ENCODE measurements at regions not wholly inside any gene's neighbourhood (a gene's known extent, or its start where the extent isn't known, plus 50 kb on each side); places are given as distances from the start of the nearest gene placed in this dataset.
"Not testable (repeated sequence)": the region's sequence is repeated elsewhere in the genome, so short reads cannot be mapped to it uniquely, and the experiment has no call there.

DNA sequence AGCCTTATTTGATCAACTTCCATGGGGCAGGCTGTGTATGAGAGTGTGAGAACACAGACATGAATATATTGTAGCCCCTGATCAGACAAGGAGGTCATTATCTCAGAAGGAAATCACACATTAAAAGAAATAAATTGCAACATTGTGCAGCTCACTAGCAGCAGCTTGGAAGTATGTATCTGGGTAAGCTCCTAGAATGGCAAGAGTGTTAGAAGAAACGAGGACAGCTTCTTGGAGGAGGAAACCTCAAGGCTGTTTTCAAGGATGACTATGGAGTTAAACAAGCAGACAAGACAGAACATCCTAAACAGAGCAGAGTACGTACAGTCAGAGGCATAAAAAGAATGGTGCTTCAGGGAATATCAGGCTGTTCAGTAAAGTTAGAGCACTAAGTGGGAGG, 511.0 kb downstream of the SLCO4C1 start:
- Histone ChIP-seq H3K27ac (ENCODE audit: low read length) (no peak overlapping the region), H4K20me1 (ENCODE audit: insufficient read depth, low read length) (no peaks in the 10 kb centered on the region), H3K27me3 (ENCODE audit: low read depth, low read length) (no peaks in the 10 kb centered on the region), H2AFZ (ENCODE audit: low read depth, low read length) (no peak overlapping the region), H3K4me3 (ENCODE audit: low read length) (no peak overlapping the region), H3K4me2 (ENCODE audit: low read length) (no peak overlapping the region), H3K9me3 (ENCODE audit: insufficient read depth, low read length) (no peaks in the 10 kb centered on the region), H3K79me2 (ENCODE audit: low read length) (no peaks in the 10 kb centered on the region), H3K9ac (ENCODE audit: low read length) (no peak overlapping the region), H3K36me3 (replicated peaks; ENCODE audit: low read depth, low read length) (no peaks in the 10 kb centered on the region), H3K4me1 (ENCODE audit: low read length) (no peaks in the 10 kb centered on the region)
- TF ChIP-seq, protein P1, sequence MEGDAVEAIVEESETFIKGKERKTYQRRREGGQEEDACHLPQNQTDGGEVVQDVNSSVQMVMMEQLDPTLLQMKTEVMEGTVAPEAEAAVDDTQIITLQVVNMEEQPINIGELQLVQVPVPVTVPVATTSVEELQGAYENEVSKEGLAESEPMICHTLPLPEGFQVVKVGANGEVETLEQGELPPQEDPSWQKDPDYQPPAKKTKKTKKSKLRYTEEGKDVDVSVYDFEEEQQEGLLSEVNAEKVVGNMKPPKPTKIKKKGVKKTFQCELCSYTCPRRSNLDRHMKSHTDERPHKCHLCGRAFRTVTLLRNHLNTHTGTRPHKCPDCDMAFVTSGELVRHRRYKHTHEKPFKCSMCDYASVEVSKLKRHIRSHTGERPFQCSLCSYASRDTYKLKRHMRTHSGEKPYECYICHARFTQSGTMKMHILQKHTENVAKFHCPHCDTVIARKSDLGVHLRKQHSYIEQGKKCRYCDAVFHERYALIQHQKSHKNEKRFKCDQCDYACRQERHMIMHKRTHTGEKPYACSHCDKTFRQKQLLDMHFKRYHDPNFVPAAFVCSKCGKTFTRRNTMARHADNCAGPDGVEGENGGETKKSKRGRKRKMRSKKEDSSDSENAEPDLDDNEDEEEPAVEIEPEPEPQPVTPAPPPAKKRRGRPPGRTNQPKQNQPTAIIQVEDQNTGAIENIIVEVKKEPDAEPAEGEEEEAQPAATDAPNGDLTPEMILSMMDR (IDR thresholded peaks at IDR 0.05; ENCODE audit: low read depth, low read length), result no peak
- TF ChIP-seq EZH2phosphoT487 (IDR thresholded peaks at IDR 0.05; ENCODE audit: low read depth), result no peak

DNA sequence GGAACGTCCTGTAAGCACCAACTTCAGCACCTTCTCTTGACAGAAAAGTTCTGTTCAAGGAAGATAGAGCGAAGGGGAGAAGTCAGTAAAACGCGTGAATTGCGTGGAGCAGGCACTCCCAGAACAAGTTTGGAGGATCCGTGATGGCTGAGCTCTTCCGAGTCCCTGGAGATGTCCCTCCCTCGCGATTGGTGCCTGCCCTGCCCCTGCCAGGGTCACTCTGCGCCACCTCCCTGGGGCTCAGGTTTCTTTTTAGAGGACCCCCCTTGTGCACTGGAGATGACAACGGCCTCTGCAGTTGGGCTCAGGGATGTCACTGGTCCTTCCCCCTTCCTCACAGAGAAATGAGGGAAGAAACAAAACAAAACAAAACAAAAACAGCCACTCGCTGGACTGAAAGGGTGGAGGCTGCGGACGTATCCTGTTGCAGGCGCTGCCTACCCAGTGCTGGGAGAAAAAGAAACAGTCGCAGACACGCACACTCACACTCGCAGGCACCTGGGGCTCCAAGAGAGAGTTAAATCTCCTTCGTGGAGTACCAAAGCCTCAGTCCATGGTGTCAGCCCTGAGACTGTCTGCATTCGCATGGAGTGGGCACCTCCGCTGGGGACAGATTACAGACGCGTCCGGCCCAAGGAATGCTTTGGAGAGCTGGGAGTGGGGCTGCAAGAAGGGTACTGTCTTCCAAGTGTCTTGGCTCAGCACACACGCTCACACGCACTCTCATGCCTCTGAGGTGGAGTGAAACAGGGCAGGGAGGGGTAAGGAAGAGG, 512.7 kb downstream of the SLCO4C1 start:
- TF ChIP-seq, protein P1 (IDR thresholded peaks at IDR 0.05; ENCODE audit: low read depth, low read length), result no peak
- TF ChIP-seq EZH2phosphoT487 (IDR thresholded peaks at IDR 0.05; ENCODE audit: low read depth), result no peak
- Histone ChIP-seq H3K9ac (ENCODE audit: low read length) (no peak overlapping the region), H3K4me1 (ENCODE audit: low read length) (no peaks in the 10 kb centered on the region), H3K9me3 (ENCODE audit: insufficient read depth, low read length) (no peaks in the 10 kb centered on the region), H3K27ac (ENCODE audit: low read length) (no peak overlapping the region), H3K4me2 (ENCODE audit: low read length) (no peak overlapping the region), H2AFZ (ENCODE audit: low read depth, low read length) (no peak overlapping the region), H3K27me3 (ENCODE audit: low read depth, low read length) (no peaks in the 10 kb centered on the region), H3K4me3 (ENCODE audit: low read length) (no peak overlapping the region), H4K20me1 (ENCODE audit: insufficient read depth, low read length) (no peaks in the 10 kb centered on the region), H3K36me3 (replicated peaks; ENCODE audit: low read depth, low read length) (no peaks in the 10 kb centered on the region), H3K79me2 (ENCODE audit: low read length) (no peaks in the 10 kb centered on the region)

DNA sequence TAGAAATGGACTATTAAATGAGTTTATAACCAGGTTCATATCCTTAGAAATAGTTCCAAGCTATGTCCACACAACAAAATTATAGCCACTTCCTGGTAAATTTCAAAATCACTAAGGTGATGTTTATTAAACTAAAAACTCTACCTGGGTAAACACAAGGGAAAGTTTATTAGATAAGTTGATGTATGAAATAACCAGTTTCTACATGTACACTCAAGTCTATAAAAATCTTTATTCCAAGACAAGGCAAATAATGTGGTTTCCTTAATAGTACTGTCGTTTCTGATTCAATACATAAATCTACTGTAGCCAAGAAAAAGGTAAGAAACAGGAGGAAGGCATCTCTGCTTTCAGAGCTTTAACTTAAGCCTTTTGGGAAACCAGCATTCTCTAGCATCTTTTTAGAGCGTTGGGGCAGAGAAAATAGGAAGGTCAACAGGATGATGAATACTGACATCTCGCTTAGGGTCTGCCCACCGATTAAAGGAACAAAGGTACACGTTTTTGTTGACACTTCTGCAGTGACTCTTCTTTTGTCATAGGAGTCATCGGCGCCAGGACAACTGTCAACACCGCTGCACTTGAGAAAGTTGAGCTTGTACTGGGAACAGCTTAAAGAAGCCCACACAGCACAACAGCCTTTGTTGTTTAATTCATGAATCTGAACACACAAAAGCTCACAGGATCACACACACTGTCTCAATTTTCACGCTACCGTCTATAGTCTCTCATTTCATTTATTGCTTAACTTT, 513.6 kb downstream of the SLCO4C1 start:
- Histone ChIP-seq H4K20me1 (ENCODE audit: insufficient read depth, low read length) (no peaks in the 10 kb centered on the region), H2AFZ (ENCODE audit: low read depth, low read length) (no peak overlapping the region), H3K4me3 (ENCODE audit: low read length) (no peak overlapping the region), H3K4me1 (ENCODE audit: low read length) (no peaks in the 10 kb centered on the region), H3K9me3 (ENCODE audit: insufficient read depth, low read length) (no peaks in the 10 kb centered on the region), H3K9ac (ENCODE audit: low read length) (no peak overlapping the region), H3K4me2 (ENCODE audit: low read length) (no peak overlapping the region), H3K79me2 (ENCODE audit: low read length) (no peaks in the 10 kb centered on the region), H3K27ac (ENCODE audit: low read length) (no peak overlapping the region), H3K36me3 (replicated peaks; ENCODE audit: low read depth, low read length) (no peaks in the 10 kb centered on the region), H3K27me3 (ENCODE audit: low read depth, low read length) (no peaks in the 10 kb centered on the region)
- TF ChIP-seq, protein P1 (IDR thresholded peaks at IDR 0.05; ENCODE audit: low read depth, low read length), result no peak
- TF ChIP-seq EZH2phosphoT487 (IDR thresholded peaks at IDR 0.05; ENCODE audit: low read depth), result no peak

DNA sequence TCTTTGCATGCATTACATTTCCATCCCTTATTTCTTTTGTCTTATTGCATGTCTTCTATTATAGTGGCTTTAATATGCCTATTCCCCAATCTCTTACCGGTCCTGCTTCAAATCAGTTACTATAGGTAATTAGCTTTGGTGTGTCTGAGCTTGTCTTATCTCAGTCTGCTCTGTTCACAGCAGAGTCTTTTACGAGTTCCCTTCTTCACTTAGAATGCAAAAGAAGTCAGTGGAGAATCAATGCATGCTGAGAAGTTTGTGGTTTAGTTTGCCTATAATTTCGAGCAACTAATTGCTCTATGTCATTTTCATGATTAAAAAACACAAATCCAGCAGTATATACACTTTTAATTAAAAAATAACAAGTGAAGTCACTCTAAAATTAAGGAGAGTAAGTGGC, 545.0 kb downstream of the SLCO4C1 start:
- TF ChIP-seq EZH2phosphoT487 (IDR thresholded peaks at IDR 0.05; ENCODE audit: low read depth), result no peak
- TF ChIP-seq, protein P1 (IDR thresholded peaks at IDR 0.05; ENCODE audit: low read depth, low read length), result no peak
- no peaks in the 10 kb centered on the region for H3K36me3 ChIP-seq (replicated peaks; ENCODE audit: low read depth, low read length)
- H3K79me2 ChIP-seq (ENCODE audit: low read length), result no peaks in the 10 kb centered on the region
- H3K9me3 ChIP-seq (ENCODE audit: insufficient read depth, low read length), result no peaks in the 10 kb centered on the region
- no peak overlapping the region for H3K9ac ChIP-seq (ENCODE audit: low read length)
- H3K4me3 ChIP-seq (ENCODE audit: low read length), result no peak overlapping the region
- no peak overlapping the region for H3K27ac ChIP-seq (ENCODE audit: low read length)
- H4K20me1 ChIP-seq (ENCODE audit: insufficient read depth, low read length), result no peaks in the 10 kb centered on the region
- H3K4me1 ChIP-seq (ENCODE audit: low read length), result no peaks in the 10 kb centered on the region
- H3K27me3 ChIP-seq (ENCODE audit: low read depth, low read length), result no peaks in the 10 kb centered on the region
- no peak overlapping the region for H3K4me2 ChIP-seq (ENCODE audit: low read length)
- H2AFZ ChIP-seq (ENCODE audit: low read depth, low read length), result no peak overlapping the region

DNA sequence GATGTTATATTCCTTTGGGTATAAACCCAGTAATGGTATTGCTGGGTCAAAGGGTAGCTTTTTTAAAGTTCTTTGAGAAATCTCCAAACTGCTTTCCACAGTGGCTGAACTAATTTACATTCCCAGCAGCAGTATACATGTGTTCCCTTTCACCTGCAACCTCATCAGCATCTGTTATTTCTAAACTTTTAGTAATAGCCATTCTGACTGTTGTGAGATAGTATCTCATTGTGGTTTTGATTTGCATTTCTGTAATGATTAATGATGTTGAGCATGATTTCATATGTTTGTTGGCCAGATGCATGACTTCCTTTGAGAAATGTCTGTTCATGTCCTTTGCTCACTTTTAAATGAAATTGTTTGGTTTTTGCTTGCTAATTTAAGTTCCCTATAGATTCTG, 553.1 kb downstream of the SLCO4C1 start:
- not testable (repeated sequence) for H3K9ac ChIP-seq (ENCODE audit: low read length); H3K79me2 ChIP-seq (ENCODE audit: low read length); H3K4me1 ChIP-seq (ENCODE audit: low read length); H3K27ac ChIP-seq (ENCODE audit: low read length); H3K4me3 ChIP-seq (ENCODE audit: low read length); H3K36me3 ChIP-seq (replicated peaks; ENCODE audit: low read depth, low read length); H3K4me2 ChIP-seq (ENCODE audit: low read length); H3K9me3 ChIP-seq (ENCODE audit: insufficient read depth, low read length); H2AFZ ChIP-seq (ENCODE audit: low read depth, low read length); H3K27me3 ChIP-seq (ENCODE audit: low read depth, low read length); H4K20me1 ChIP-seq (ENCODE audit: insufficient read depth, low read length)

Data from OCI-LY3 (cell line).